PC-3 (cell line): ENCODE measurements at regions not wholly inside any gene's neighbourhood (a gene's known extent, or its start where the extent isn't known, plus 50 kb on each side); places are given as distances from the start of the nearest gene placed in this dataset.

Source experiments
- ATAC-seq: fragments of 200-7000 bp; cut with Tn5 transposase; 2 replicates; pipeline ENCODE4 v1.9.1; 2020; ENCODE audit warnings: mild to moderate bottlenecking, moderate library complexity
- BruUV-seq: library from RNA; stranded (reverse); fragments of 400-500 nt; replicated peaks from 2 replicates; lab custom pipeline; 2021; lab: Mats Ljungman, UMichigan
- CTCF ChIA-PET: fragments of 300-600 bp; sonication (Branson Sonifier 250); formaldehyde crosslinking; loops from one replicate; lab custom pipeline; 2022; ENCODE audit warnings: antibody characterized with exemption; lab: Charles Lee
- POLR2A ChIA-PET: fragments of 300-600 bp; sonication (Branson Sonifier 250); formaldehyde crosslinking; loops from one replicate; lab custom pipeline; 2022; ENCODE audit warnings: antibody characterized with exemption; ENCODE audit not compliant: unreplicated experiment; lab: Charles Lee
- DNase-seq: peaks from one replicate; pipeline ENCODE4 v3.0.0-alpha.2; 2015
- H2AFZ ChIP-seq: fragments of 300-600 bp; sonication (generic); 2 replicates; pipeline ENCODE4 v1.6.0; 2016; ENCODE audit warnings: antibody characterized with exemption, low read length
- H3F3A ChIP-seq: fragments of 300-600 bp; sonication (generic); one replicate; pipeline ENCODE4 v1.6.0; 2017; ENCODE audit warnings: antibody characterized with exemption, low read length, control low read depth, mild to moderate bottlenecking; ENCODE audit not compliant: unreplicated experiment
- H3K27ac ChIP-seq: fragments of 300-600 bp; sonication (generic); 2 replicates; pipeline ENCODE4 v1.5.1; 2016; ENCODE audit warnings: mild to moderate bottlenecking, low read length
- H3K27me3 ChIP-seq: fragments of 300-600 bp; sonication (generic); 2 replicates; pipeline ENCODE4 v1.6.1; 2016; ENCODE audit warnings: low read length, mixed read lengths
- H3K36me3 ChIP-seq: fragments of 300-600 bp; sonication (generic); 2 replicates; pipeline ENCODE4 v1.6.1; 2016; ENCODE audit warnings: low read depth, mixed run types, low read length, mixed read lengths
- H3K4me1 ChIP-seq: fragments of 300-600 bp; sonication (generic); 2 replicates; pipeline ENCODE4 v1.5.1; 2016; ENCODE audit warnings: low read length; ENCODE audit not compliant: insufficient read depth
- H3K4me2 ChIP-seq: fragments of 300-600 bp; sonication (generic); 2 replicates; pipeline ENCODE4 v1.6.0; 2016; ENCODE audit warnings: low read length
- H3K4me3 ChIP-seq: fragments of 300-600 bp; sonication (generic); 2 replicates; pipeline ENCODE4 v1.5.1; 2016; ENCODE audit warnings: mild to moderate bottlenecking, low read length, mixed read lengths
- H3K79me2 ChIP-seq: fragments of 300-600 bp; sonication (generic); 2 replicates; pipeline ENCODE4 v1.6.1; 2017; ENCODE audit warnings: low read length, mixed read lengths
- H3K9ac ChIP-seq: fragments of 300-600 bp; sonication (generic); 2 replicates; pipeline ENCODE4 v1.6.0; 2016; ENCODE audit warnings: mild to moderate bottlenecking, low read length
- H3K9me2 ChIP-seq: fragments of 300-600 bp; sonication (generic); replicated peaks from 2 replicates; pipeline ENCODE4 v1.6.1; 2016; ENCODE audit warnings: mixed run types, low read length, mixed read lengths
- H3K9me3 ChIP-seq: fragments of 300-600 bp; sonication (generic); 2 replicates; pipeline ENCODE4 v1.6.1; 2016; ENCODE audit warnings: low read length, mixed read lengths
- H4K20me1 ChIP-seq: fragments of 300-600 bp; sonication (generic); 2 replicates; pipeline ENCODE4 v1.6.1; 2016; ENCODE audit warnings: low read length, mixed read lengths
- EZH2 ChIP-seq: fragments of 300-600 bp; sonication (generic); IDR thresholded peaks from one replicate; pipeline ENCODE4 v1.6.1; 2017; ENCODE audit warnings: antibody characterized with exemption, mild to moderate bottlenecking, low read length; ENCODE audit not compliant: unreplicated experiment
- EZH2phosphoT487 ChIP-seq: fragments of 300-600 bp; sonication (generic); IDR thresholded peaks from 2 replicates; pipeline ENCODE4 v1.6.1; 2018; ENCODE audit warnings: mild to moderate bottlenecking, antibody characterized with exemption, low read length, borderline replicate concordance
- intact Hi-C: fragments of 100-400 bp; cut with micrococcal nuclease; formaldehyde crosslinking; loops from 2 replicates; pipeline ENCODE4 v1.9.0; 2023
- TF ChIP-seq, protein P1 (sequence below): fragments of 300-600 bp; sonication (generic); conservative IDR thresholded peaks from 2 replicates; pipeline ENCODE4 v1.5.1; 2017; ENCODE audit warnings: antibody characterized with exemption, low read depth, mild to moderate bottlenecking, low read length

DNA sequence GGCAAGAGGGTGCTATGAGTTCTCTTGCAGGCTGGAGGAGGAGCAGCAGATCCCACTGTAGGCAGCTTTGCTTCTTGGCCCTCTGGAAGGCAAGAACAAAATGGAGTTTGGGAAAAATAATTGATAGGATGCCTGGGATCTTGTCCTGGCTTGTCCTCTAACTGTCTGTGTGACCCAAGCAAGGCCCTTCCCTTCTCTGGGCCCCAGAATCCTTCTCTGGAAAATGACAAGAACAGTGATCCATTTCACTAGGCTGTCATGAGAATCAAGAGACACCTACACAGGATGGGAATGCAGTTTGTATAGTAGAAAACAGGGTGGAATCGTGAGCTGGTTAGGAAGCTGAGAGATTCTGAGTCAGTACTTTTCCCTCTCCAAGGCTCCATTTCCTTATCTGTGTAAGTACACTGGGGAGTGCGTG lies 133.3 kb downstream of the PJA1 start:
- no peaks in the 10 kb centered on the region for H3K9me3 ChIP-seq
- no peaks in the 10 kb centered on the region for H3K27me3 ChIP-seq
- peak overlapping the region; percentile 58 for H3K9ac ChIP-seq
- H2AFZ ChIP-seq, result 0 out of 2 replicates have a peak overlapping the region, but pooled peaks have one; percentile 28
- H3K27ac ChIP-seq, result peak overlapping the region; percentile 95
- no peak for TF ChIP-seq EZH2
- TF ChIP-seq, protein P1, sequence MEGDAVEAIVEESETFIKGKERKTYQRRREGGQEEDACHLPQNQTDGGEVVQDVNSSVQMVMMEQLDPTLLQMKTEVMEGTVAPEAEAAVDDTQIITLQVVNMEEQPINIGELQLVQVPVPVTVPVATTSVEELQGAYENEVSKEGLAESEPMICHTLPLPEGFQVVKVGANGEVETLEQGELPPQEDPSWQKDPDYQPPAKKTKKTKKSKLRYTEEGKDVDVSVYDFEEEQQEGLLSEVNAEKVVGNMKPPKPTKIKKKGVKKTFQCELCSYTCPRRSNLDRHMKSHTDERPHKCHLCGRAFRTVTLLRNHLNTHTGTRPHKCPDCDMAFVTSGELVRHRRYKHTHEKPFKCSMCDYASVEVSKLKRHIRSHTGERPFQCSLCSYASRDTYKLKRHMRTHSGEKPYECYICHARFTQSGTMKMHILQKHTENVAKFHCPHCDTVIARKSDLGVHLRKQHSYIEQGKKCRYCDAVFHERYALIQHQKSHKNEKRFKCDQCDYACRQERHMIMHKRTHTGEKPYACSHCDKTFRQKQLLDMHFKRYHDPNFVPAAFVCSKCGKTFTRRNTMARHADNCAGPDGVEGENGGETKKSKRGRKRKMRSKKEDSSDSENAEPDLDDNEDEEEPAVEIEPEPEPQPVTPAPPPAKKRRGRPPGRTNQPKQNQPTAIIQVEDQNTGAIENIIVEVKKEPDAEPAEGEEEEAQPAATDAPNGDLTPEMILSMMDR, result no peak
- TF ChIP-seq EZH2phosphoT487, result no peak
- DNase-seq (peak; percentile 79), ATAC-seq (peak; percentile 54)
- ChIA-PET POLR2A (interaction anchor here (0.5 to 3.6 kb wide), 5 partner anchors 64 to 1101 kb away, joined by 3 to 45 read pairs (median 3); partner anchors contain the start of genes EFNB1 and IGBP1), CTCF (interaction anchor here (0.6 to 1.3 kb wide), 6 partner anchors 19 to 210 kb away, joined by 3 to 14 read pairs (median 3); partner anchors contain the start of gene EFNB1)
- no peak overlapping the region for H3K4me3 ChIP-seq
- H3K4me2 ChIP-seq, result peak overlapping the region; percentile 60
- peaks cover 10% of the 10 kb centered on the region for H3F3A ChIP-seq
- no peaks in the 10 kb centered on the region for H3K9me2 ChIP-seq
- no TSS peak for BruUV-seq
- intact Hi-C loops, result loop anchor here (1.0 to 10.0 kb wide), 3 partner anchors 123 to 204 kb away; no protein-coding TSS in a partner anchor
- no peaks in the 10 kb centered on the region for H4K20me1 ChIP-seq
- H3K36me3 ChIP-seq, result no peaks in the 10 kb centered on the region
- peaks cover 50% of the 10 kb centered on the region for H3K4me1 ChIP-seq
- H3K79me2 ChIP-seq, result no peaks in the 10 kb centered on the region

DNA sequence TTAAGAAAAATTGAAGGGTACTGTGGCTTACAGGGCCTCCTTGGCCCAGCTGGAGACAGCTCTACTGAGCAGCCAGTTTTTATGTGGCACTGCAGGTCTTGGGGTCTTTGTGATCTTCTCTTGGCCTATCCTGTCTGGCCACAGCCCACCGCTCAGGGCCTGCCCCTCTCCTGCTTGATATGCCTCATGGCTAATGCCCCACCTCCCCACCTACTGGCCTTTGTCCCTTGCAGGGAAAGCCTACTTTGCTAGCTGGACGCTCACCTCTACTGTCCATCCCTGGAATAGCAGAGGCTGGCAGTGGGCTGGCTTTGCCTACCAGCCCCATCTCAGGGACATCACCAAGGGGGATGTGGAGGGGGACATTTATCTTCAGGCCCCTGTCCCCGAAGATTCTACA lies 134.1 kb downstream of the PJA1 start:
- Histone ChIP-seq H3K4me2 (peak overlapping the region; percentile 60), H3K4me3 (no peak overlapping the region), H3K79me2 (no peaks in the 10 kb centered on the region), H3K36me3 (no peaks in the 10 kb centered on the region), H3K9me2 (no peaks in the 10 kb centered on the region), H3K4me1 (peaks cover 58% of the 10 kb centered on the region), H2AFZ (no peak overlapping the region), H3K9ac (peak overlapping the region; percentile 58), H3F3A (peaks cover 16% of the 10 kb centered on the region), H3K27me3 (no peaks in the 10 kb centered on the region), H4K20me1 (no peaks in the 10 kb centered on the region), H3K27ac (peak overlapping the region; percentile 95), H3K9me3 (no peaks in the 10 kb centered on the region)
- BruUV-seq, result no TSS peak
- ATAC-seq (no peak), DNase-seq (peak; percentile 14)
- POLR2A ChIA-PET, result interaction anchor here (3.6 kb wide), 1 partner anchor 203 kb away, joined by 45 read pairs; the partner anchor contains the start of gene EFNB1
- CTCF ChIA-PET, result interaction anchor here (1.1 to 1.2 kb wide), 2 partner anchors 203 to 209 kb away, joined by 3 to 6 read pairs; partner anchors contain the start of gene EFNB1
- intact Hi-C loops, result loop anchor here (10.0 kb wide), 1 partner anchor 124 kb away; no protein-coding TSS in a partner anchor
- TF ChIP-seq EZH2, result no peak
- TF ChIP-seq EZH2phosphoT487, result no peak
- TF ChIP-seq, protein P1, result peak; percentile 39; the same call in 1 of the 2 replicates

DNA sequence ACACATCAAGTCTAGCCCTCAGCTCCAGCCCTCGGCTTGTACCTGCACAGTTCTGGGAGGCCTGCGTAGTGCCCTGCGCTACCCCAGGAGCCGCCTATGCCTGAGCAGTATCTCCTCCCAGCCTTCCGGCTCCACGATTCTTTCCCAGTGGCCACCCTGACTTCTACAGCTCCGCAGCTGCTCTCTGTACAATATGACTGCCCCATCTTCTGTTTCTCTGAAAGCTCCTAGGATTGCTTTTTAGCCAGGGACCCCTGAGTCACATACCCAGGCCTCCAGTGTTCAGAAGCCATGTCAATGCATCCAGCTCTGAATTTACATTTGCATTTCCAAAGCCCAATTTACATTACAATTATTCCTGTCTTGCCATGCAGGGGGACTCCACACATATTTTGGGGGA lies 135.5 kb downstream of the PJA1 start:
- TF ChIP-seq EZH2phosphoT487, result no peak
- TF ChIP-seq, protein P1, result no peak
- TF ChIP-seq EZH2, result no peak
- H3F3A ChIP-seq, result peaks cover 16% of the 10 kb centered on the region
- CTCF ChIA-PET, result no interaction called here
- no peak overlapping the region for H3K4me3 ChIP-seq
- no peaks in the 10 kb centered on the region for H3K9me3 ChIP-seq
- no peaks in the 10 kb centered on the region for H3K79me2 ChIP-seq
- DNase-seq (no peak), ATAC-seq (no peak)
- no TSS peak for BruUV-seq
- H4K20me1 ChIP-seq, result no peaks in the 10 kb centered on the region
- H3K9me2 ChIP-seq, result no peaks in the 10 kb centered on the region
- H3K4me2 ChIP-seq, result no peak overlapping the region
- H3K36me3 ChIP-seq, result no peaks in the 10 kb centered on the region
- H3K27me3 ChIP-seq, result no peaks in the 10 kb centered on the region
- intact Hi-C loops, result loop anchor here (5.0 to 10.0 kb wide), 3 partner anchors 102 to 182 kb away; no protein-coding TSS in a partner anchor
- peaks cover 71% of the 10 kb centered on the region for H3K4me1 ChIP-seq
- no peak overlapping the region for H2AFZ ChIP-seq
- H3K27ac ChIP-seq, result no peak overlapping the region
- no peak overlapping the region for H3K9ac ChIP-seq
- POLR2A ChIA-PET, result no interaction called here
